SU-DHL-6 (cell line): ENCODE measurements at regions not wholly inside any gene's neighbourhood (a gene's known extent, or its start where the extent isn't known, plus 50 kb on each side); places are given as distances from the start of the nearest gene placed in this dataset.

Experiments used
- EZH2phosphoT487 ChIP-seq: fragments of 200-600 bp; sonication (generic), shearing (Covaris generic); conservative IDR thresholded peaks from 2 replicates; pipeline ENCODE4 v1.6.1; 2018; ENCODE audit warnings: mild to moderate bottlenecking, antibody characterized with exemption, low read length, moderate library complexity, mixed read lengths
- TF ChIP-seq, protein P1 (sequence below): fragments of 200-600 bp; sonication (generic); IDR thresholded peaks from one replicate; pipeline ENCODE4 v1.5.1; 2017; ENCODE audit warnings: antibody characterized with exemption, mild to moderate bottlenecking, low read length, moderate library complexity; ENCODE audit not compliant: insufficient read depth, poor library complexity, severe bottlenecking

DNA sequence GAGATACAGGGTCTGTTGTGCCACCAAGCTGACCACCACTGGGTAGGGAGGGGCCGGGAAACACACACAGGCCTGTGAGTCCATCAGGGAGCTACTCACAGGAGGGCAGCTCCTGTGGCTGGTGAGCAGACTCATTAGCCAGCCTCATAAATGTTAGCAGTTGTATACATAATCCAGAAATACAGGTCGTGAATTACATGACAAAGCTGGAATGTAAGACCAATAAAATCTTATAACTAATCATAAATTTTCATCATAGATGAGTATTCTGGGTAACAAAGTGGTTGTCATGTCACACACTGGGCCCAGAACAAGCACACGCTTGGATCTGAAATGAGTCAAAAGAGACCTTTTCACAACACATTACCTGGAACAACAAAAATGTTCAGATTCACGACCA lies 642.6 kb upstream of the AUTS2 start:
- TF ChIP-seq, protein P1, sequence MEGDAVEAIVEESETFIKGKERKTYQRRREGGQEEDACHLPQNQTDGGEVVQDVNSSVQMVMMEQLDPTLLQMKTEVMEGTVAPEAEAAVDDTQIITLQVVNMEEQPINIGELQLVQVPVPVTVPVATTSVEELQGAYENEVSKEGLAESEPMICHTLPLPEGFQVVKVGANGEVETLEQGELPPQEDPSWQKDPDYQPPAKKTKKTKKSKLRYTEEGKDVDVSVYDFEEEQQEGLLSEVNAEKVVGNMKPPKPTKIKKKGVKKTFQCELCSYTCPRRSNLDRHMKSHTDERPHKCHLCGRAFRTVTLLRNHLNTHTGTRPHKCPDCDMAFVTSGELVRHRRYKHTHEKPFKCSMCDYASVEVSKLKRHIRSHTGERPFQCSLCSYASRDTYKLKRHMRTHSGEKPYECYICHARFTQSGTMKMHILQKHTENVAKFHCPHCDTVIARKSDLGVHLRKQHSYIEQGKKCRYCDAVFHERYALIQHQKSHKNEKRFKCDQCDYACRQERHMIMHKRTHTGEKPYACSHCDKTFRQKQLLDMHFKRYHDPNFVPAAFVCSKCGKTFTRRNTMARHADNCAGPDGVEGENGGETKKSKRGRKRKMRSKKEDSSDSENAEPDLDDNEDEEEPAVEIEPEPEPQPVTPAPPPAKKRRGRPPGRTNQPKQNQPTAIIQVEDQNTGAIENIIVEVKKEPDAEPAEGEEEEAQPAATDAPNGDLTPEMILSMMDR, result no peak
- TF ChIP-seq EZH2phosphoT487, result no peak
